ENCODE measurements at regions not wholly inside any gene's neighbourhood (a gene's known extent, or its start where the extent isn't known, plus 50 kb on each side); places are given as distances from the start of the nearest gene placed in this dataset.

DNA sequence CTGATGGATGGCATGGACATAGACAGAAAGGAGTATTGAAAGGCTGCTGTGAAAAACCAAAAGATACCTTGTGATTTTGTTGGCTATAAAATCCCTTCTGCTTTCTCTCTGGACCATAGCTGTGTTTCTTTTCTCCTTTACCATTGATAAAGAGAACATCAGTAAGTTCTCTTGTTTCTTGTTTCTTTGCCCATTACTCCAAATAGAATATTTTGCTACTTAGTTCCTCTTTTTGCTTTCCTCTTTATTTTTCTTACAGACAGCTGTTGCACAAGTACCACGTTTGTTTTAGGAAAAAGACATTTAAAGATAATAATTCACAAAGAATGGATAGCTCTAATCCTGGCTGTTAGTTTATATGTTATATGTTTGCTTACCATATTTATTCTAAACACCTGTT, 1129.2 kb downstream of the DTWD2 start:
- no peak overlapping the region for H3K9ac ChIP-seq (replicated peaks; ENCODE audit: extremely low read depth, insufficient read depth, low read length)
- TF ChIP-seq JUN (IDR thresholded peaks at IDR 0.05; ENCODE audit: borderline replicate concordance, insufficient read depth, insufficient read length, low read depth) = no peak
- no peak for TF ChIP-seq POLR2A (IDR thresholded peaks at IDR 0.05; ENCODE audit: low read depth, low read length)
- TF ChIP-seq MAX (IDR thresholded peaks at IDR 0.05; ENCODE audit: insufficient read depth, insufficient read length) = no peak
- TF ChIP-seq POLR2AphosphoS5 (IDR thresholded peaks at IDR 0.05; ENCODE audit: insufficient read depth, low read depth, low read length) = no peak
- no peak for TF ChIP-seq GATA2 (IDR thresholded peaks at IDR 0.05; ENCODE audit: insufficient read depth, insufficient read length, low read depth, low read length)
- TF ChIP-seq, protein P1, sequence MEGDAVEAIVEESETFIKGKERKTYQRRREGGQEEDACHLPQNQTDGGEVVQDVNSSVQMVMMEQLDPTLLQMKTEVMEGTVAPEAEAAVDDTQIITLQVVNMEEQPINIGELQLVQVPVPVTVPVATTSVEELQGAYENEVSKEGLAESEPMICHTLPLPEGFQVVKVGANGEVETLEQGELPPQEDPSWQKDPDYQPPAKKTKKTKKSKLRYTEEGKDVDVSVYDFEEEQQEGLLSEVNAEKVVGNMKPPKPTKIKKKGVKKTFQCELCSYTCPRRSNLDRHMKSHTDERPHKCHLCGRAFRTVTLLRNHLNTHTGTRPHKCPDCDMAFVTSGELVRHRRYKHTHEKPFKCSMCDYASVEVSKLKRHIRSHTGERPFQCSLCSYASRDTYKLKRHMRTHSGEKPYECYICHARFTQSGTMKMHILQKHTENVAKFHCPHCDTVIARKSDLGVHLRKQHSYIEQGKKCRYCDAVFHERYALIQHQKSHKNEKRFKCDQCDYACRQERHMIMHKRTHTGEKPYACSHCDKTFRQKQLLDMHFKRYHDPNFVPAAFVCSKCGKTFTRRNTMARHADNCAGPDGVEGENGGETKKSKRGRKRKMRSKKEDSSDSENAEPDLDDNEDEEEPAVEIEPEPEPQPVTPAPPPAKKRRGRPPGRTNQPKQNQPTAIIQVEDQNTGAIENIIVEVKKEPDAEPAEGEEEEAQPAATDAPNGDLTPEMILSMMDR (IDR thresholded peaks at IDR 0.05; ENCODE audit: extremely low read depth in 1 of 2, insufficient read depth in 1 of 2, low read depth in 1 of 2, low read length in 2 of 2) = no peak
- no peak for TF ChIP-seq MYC (IDR thresholded peaks at IDR 0.05; ENCODE audit: low read depth, low read length)
- TF ChIP-seq EZH2 (IDR thresholded peaks at IDR 0.05; ENCODE audit: borderline replicate concordance, low read depth, low read length, severe bottlenecking) = no peak
- no peak for TF ChIP-seq FOS (IDR thresholded peaks at IDR 0.05; ENCODE audit: borderline replicate concordance, insufficient read depth, low read length)
- H3K4me3 ChIP-seq (replicated peaks in 1 of 3; ENCODE audit: insufficient read depth in 1 of 3, low read depth in 1 of 3, low read length in 3 of 3) = no peak overlapping the region
- no peaks in the 10 kb centered on the region for H3K36me3 ChIP-seq (ENCODE audit: control insufficient read depth in 2 of 2, extremely low read depth in 1 of 2, insufficient read depth in 2 of 2, low read length in 2 of 2)
- BruUV-seq (replicated peaks) = no TSS peak
- no peak overlapping the region for H3K27ac ChIP-seq (ENCODE audit: insufficient read depth, low read depth, low read length)
- no peak for DNase-seq (ENCODE audit: low read depth, low spot score)
- no peaks in the 10 kb centered on the region for H4K20me1 ChIP-seq (replicated peaks; ENCODE audit: control insufficient read depth, extremely low read depth, insufficient read depth, low read length)
- intact Hi-C loops (cut with micrococcal nuclease) = no loop called here
- no peaks in the 10 kb centered on the region for H3K79me2 ChIP-seq (ENCODE audit: control insufficient read depth, insufficient read depth, low read length)
- no peaks in the 10 kb centered on the region for H3K9me1 ChIP-seq (replicated peaks; ENCODE audit: control insufficient read depth, extremely low read depth, insufficient read depth, low read length)
- H2AFZ ChIP-seq (ENCODE audit: low read depth, low read length) = no peak overlapping the region
- H3K9me3 ChIP-seq (replicated peaks; ENCODE audit: control insufficient read depth, insufficient read depth, low read length) = no peaks in the 10 kb centered on the region
- FAIRE-seq = no peak
- CTCF ChIA-PET = no interaction called here
- no peaks in the 10 kb centered on the region for H3K4me1 ChIP-seq (ENCODE audit: control insufficient read depth, extremely low read depth, insufficient read depth, low read length)
- no peaks in the 10 kb centered on the region for H3K27me3 ChIP-seq (ENCODE audit: control insufficient read depth in 2 of 2, insufficient read depth in 2 of 2, low read length in 2 of 2)
- dilution Hi-C loops (cut with MboI; ENCODE audit: extremely low pct_ligation_motif_present, low sequenced_read_pairs) = no loop called here
- H3K4me2 ChIP-seq (ENCODE audit: insufficient read depth, low read length) = no peak overlapping the region
- POLR2A ChIA-PET = interaction anchor here (0.6 kb wide), 1 partner anchor 19 kb away, joined by 3 read pairs; no protein-coding TSS in a partner anchor
